ENCODE measurements at regions not wholly inside any gene's neighbourhood (a gene's known extent, or its start where the extent isn't known, plus 50 kb on each side); places are given as distances from the start of the nearest gene placed in this dataset.

DNA sequence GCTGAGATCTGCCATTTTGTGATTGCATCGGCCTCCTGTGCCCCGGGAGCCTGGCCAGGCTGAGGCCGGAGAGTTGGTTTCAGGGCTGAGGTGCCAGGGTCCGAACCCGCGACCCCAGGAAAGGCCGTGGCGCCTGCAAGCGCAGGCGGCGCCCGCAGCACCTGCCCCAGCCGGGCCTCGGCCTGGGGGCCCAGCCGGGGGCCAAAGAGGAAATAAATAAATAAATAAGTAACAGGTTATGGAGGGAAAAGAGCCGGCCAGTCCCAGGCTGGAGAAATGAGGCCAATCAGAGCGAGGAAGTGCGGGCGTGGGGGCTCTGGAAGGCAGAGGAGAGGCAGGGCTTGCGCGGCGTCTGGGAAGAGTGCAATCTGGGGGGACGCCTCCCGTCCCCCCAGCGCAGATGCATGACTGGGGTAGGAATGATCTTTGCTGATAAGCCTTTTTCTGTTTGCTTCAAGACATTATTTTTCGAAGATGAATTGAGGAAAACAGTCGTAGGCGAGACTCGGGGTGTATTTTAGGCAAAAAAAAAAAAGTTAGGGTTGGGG lies 145.6 kb upstream of the ZNF536 start:
- POLR2A ChIA-PET: no interaction called here
- CTCF ChIA-PET: no interaction called here
- intact Hi-C loops (cut with micrococcal nuclease): no loop called here
- H3K9me3 Mint-ChIP-seq (ENCODE audit: unreplicated experiment): peaks cover 40% of the 10 kb centered on the region
- no peak overlapping the region for H3K4me3 Mint-ChIP-seq (ENCODE audit: unreplicated experiment)
- H3K27me3 Mint-ChIP-seq (ENCODE audit: insufficient read depth, unreplicated experiment): no peaks in the 10 kb centered on the region
- no peaks in the 10 kb centered on the region for H3K36me3 Mint-ChIP-seq (ENCODE audit: insufficient read depth, unreplicated experiment)
- H3K27ac Mint-ChIP-seq (ENCODE audit: low read depth, unreplicated experiment): no peak overlapping the region
- no peaks in the 10 kb centered on the region for H3K4me1 Mint-ChIP-seq (ENCODE audit: insufficient read depth, unreplicated experiment)
- DNase-seq (ENCODE audit: unreplicated experiment): no peak
- BruUV-seq (replicated peaks): no TSS peak
- TF ChIP-seq, protein P1, sequence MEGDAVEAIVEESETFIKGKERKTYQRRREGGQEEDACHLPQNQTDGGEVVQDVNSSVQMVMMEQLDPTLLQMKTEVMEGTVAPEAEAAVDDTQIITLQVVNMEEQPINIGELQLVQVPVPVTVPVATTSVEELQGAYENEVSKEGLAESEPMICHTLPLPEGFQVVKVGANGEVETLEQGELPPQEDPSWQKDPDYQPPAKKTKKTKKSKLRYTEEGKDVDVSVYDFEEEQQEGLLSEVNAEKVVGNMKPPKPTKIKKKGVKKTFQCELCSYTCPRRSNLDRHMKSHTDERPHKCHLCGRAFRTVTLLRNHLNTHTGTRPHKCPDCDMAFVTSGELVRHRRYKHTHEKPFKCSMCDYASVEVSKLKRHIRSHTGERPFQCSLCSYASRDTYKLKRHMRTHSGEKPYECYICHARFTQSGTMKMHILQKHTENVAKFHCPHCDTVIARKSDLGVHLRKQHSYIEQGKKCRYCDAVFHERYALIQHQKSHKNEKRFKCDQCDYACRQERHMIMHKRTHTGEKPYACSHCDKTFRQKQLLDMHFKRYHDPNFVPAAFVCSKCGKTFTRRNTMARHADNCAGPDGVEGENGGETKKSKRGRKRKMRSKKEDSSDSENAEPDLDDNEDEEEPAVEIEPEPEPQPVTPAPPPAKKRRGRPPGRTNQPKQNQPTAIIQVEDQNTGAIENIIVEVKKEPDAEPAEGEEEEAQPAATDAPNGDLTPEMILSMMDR (IDR thresholded peaks at IDR 0.05; ENCODE audit: unreplicated experiment): no peak

DNA sequence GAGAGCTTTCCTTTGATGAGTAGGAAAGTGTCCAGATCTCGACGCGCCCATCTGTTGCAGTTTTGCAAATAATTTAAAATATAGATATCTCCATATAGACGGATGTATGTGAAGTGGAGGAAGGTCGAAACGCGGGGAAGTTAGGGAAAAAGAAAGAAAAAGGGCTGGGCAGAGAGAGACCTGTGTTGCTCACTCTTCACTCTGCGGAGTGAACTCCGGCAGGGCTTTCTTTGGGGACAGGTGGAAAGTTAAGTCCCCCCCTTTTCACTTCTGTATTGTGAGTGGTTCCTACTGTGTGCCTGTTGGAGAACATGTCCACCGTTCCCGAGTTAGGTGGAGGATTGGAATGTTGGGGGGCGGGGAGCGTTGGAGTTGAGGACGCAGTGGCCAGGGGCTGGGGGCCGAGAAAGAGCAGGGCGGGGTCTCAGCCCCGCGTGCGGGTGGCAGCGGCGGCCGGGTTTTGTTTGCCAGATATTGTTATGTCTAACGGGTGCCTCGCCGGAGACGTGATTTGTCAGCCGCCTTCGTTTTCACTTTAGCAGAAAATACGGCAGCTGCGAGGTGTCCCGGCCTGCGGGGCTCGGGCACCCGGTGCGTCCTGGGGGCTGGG lies 145.1 kb upstream of the ZNF536 start:
- POLR2A ChIA-PET: no interaction called here
- no TSS peak for BruUV-seq (replicated peaks)
- TF ChIP-seq, protein P1 (IDR thresholded peaks at IDR 0.05; ENCODE audit: unreplicated experiment): no peak
- CTCF ChIA-PET: no interaction called here
- no peak overlapping the region for H3K27ac Mint-ChIP-seq (ENCODE audit: low read depth, unreplicated experiment)
- no peaks in the 10 kb centered on the region for H3K36me3 Mint-ChIP-seq (ENCODE audit: insufficient read depth, unreplicated experiment)
- intact Hi-C loops (cut with micrococcal nuclease): no loop called here
- no peak overlapping the region for H3K4me3 Mint-ChIP-seq (ENCODE audit: unreplicated experiment)
- DNase-seq (ENCODE audit: unreplicated experiment): no peak
- peaks cover 40% of the 10 kb centered on the region for H3K9me3 Mint-ChIP-seq (ENCODE audit: unreplicated experiment)
- H3K4me1 Mint-ChIP-seq (ENCODE audit: insufficient read depth, unreplicated experiment): no peaks in the 10 kb centered on the region
- H3K27me3 Mint-ChIP-seq (ENCODE audit: insufficient read depth, unreplicated experiment): no peaks in the 10 kb centered on the region

DNA sequence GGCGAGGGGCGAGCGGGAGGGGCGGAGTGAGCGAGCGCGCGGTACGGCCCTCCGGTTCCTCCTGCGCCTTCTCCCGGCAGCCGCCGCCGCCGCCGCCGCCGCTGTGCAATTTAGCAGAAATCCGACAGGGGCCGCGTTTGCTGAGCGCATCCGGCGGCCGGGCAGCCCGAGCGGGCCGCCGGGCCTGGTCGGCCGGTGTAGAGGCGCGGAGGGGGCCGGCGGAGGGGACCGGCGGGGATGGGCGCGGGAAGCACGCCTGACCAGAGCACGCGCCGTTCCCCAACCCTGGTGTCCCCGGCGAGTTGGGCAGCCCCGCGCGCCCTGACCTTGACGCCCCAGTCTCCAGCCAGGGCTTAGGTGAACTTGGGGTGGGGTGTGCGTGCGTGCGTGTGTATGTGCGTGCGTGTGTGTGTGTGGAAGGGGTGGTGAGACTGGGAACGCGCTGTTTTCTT lies 144.5 kb upstream of the ZNF536 start:
- POLR2A ChIA-PET: no interaction called here

DNA sequence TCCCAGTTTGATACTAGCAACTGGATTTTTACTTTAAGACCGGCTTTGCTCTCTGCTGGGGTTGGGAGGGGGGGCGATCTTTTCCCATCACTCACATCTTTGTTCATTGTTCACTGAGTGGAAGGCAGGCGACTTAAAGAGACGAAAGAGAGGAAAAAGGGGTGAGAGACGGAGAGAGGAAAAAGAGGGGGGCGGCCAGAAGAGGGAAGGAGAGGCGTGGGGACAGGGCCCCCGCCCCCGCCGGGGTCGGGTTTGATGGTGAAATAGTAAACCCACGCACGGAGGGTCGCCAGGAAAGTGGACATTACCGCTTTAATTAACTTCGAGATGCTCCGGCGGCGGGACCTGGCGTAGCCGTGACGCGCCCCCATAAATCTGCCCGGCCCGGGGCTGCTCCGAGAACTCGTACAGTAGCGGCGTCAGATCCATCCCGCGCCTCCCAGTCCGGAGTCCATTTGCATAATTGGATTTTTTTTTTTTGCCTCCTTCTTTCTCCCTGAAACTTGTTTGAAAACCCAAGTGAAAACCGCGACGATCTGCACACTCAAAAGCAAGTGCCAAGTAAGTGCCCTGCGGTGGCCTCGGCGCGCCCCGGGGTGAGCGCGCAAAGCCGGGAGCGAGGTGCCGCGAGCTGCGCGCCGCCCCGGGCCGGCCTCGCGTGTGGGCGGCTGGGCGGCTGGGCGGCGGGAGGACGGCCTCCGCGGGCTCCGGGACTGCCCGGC lies 143.9 kb upstream of the ZNF536 start:
- Mint-ChIP-seq H3K27me3 (ENCODE audit: insufficient read depth, unreplicated experiment) (no peaks in the 10 kb centered on the region), H3K9me3 (ENCODE audit: unreplicated experiment) (peaks cover 41% of the 10 kb centered on the region), H3K4me1 (ENCODE audit: insufficient read depth, unreplicated experiment) (no peaks in the 10 kb centered on the region), H3K36me3 (ENCODE audit: insufficient read depth, unreplicated experiment) (no peaks in the 10 kb centered on the region), H3K27ac (ENCODE audit: low read depth, unreplicated experiment) (no peak overlapping the region), H3K4me3 (ENCODE audit: unreplicated experiment) (no peak overlapping the region)
- ChIA-PET CTCF (no interaction called here), POLR2A (no interaction called here)
- BruUV-seq (replicated peaks): no TSS peak
- DNase-seq (ENCODE audit: unreplicated experiment): no peak
- TF ChIP-seq, protein P1 (IDR thresholded peaks at IDR 0.05; ENCODE audit: unreplicated experiment): no peak
- intact Hi-C loops (cut with micrococcal nuclease): no loop called here

More for the DNA sequence above, 144.5 kb upstream of the ZNF536 start:
- H3K36me3 Mint-ChIP-seq (ENCODE audit: insufficient read depth, unreplicated experiment): no peaks in the 10 kb centered on the region
- TF ChIP-seq, protein P1 (IDR thresholded peaks at IDR 0.05; ENCODE audit: unreplicated experiment): no peak
- H3K4me1 Mint-ChIP-seq (ENCODE audit: insufficient read depth, unreplicated experiment): no peaks in the 10 kb centered on the region
- BruUV-seq (replicated peaks): no TSS peak
- H3K9me3 Mint-ChIP-seq (ENCODE audit: unreplicated experiment): peaks cover 45% of the 10 kb centered on the region
- H3K4me3 Mint-ChIP-seq (ENCODE audit: unreplicated experiment): no peak overlapping the region
- DNase-seq (ENCODE audit: unreplicated experiment): no peak
- no peaks in the 10 kb centered on the region for H3K27me3 Mint-ChIP-seq (ENCODE audit: insufficient read depth, unreplicated experiment)
- CTCF ChIA-PET: no interaction called here
- intact Hi-C loops (cut with micrococcal nuclease): no loop called here
- H3K27ac Mint-ChIP-seq (ENCODE audit: low read depth, unreplicated experiment): no peak overlapping the region
